Smooth muscle cell (in vitro differentiated cells): ENCODE measurements at regions not wholly inside any gene's neighbourhood (a gene's known extent, or its start where the extent isn't known, plus 50 kb on each side); places are given as distances from the start of the nearest gene placed in this dataset.

Experiments used
- DNase-seq: peaks from one replicate; lab custom pipeline; 2025; ENCODE audit not compliant: unreplicated experiment; lab: John Stamatoyannopoulos, UW
- H2AFZ ChIP-seq: fragments of 200-600 bp; sonication (generic); 2 replicates; pipeline ENCODE4 v1.6.0; 2016; ENCODE audit warnings: antibody characterized with exemption, low read depth, mild to moderate bottlenecking
- H3F3A ChIP-seq: fragments of 200-600 bp; sonication (generic); 2 replicates; pipeline ENCODE4 v1.6.0; 2017; ENCODE audit warnings: antibody characterized with exemption, low read depth
- H3K27ac ChIP-seq: fragments of 200-600 bp; sonication (generic); 2 replicates; pipeline ENCODE4 v1.5.1; 2016; ENCODE audit warnings: low read depth, mild to moderate bottlenecking
- H3K27me3 ChIP-seq: fragments of 200-600 bp; sonication (generic); 2 replicates; pipeline ENCODE4 v1.6.1; 2016; ENCODE audit warnings: low read depth, mild to moderate bottlenecking
- H3K36me3 ChIP-seq: fragments of 200-600 bp; sonication (generic); 2 replicates; pipeline ENCODE4 v1.5.1; 2016; ENCODE audit warnings: low read depth
- H3K4me1 ChIP-seq: fragments of 200-600 bp; sonication (generic); 2 replicates; pipeline ENCODE4 v1.5.1; 2016; ENCODE audit warnings: low read depth
- H3K4me2 ChIP-seq: fragments of 200-600 bp; sonication (generic); 2 replicates; pipeline ENCODE4 v1.6.0; 2016; ENCODE audit warnings: mild to moderate bottlenecking
- H3K4me3 ChIP-seq: fragments of 200-600 bp; sonication (generic); 2 replicates; pipeline ENCODE4 v1.5.1; 2016; ENCODE audit warnings: mild to moderate bottlenecking
- H3K79me2 ChIP-seq: fragments of 200-600 bp; sonication (generic); 2 replicates; pipeline ENCODE4 v1.6.0; 2016; ENCODE audit warnings: low read depth, mild to moderate bottlenecking
- H3K9ac ChIP-seq: fragments of 200-600 bp; sonication (generic); 2 replicates; pipeline ENCODE4 v1.6.0; 2016; ENCODE audit warnings: low read depth
- H3K9me3 ChIP-seq: fragments of 200-600 bp; sonication (generic); replicated peaks from 2 replicates; pipeline ENCODE4 v1.5.1; 2016; ENCODE audit warnings: low read depth
- H4K20me1 ChIP-seq: fragments of 200-600 bp; sonication (generic); 2 replicates; pipeline ENCODE4 v1.6.0; 2016; ENCODE audit warnings: low read depth
- CTCF ChIP-seq: fragments of 200-600 bp; sonication (generic); IDR thresholded peaks from 2 replicates; pipeline ENCODE4 v1.5.1; 2017; ENCODE audit warnings: borderline replicate concordance, mild to moderate bottlenecking, antibody characterized with exemption; ENCODE audit not compliant: insufficient read depth, poor library complexity, severe bottlenecking
- WGBS: methylation state at CpG from one replicate; pipeline ENCODE4 v1.1.7; 2016; ENCODE audit warnings: low lambda C conversion rate; 5-methylcytosine and 5-hydroxymethylcytosine counted together

GRCh38 chr3:62990704-62991413, 115.6 kb upstream of the CADPS start:
- no peak overlapping the region for H3K27ac ChIP-seq
- no peak for TF ChIP-seq CTCF
- H4K20me1 ChIP-seq, result no peaks in the 10 kb centered on the region
- WGBS, result 85% methylated on average over 4 of the region's 4 CpGs
- H3F3A ChIP-seq, result no peaks in the 10 kb centered on the region
- no peak overlapping the region for H3K9ac ChIP-seq
- peaks cover 13% of the 10 kb centered on the region for H3K4me1 ChIP-seq
- no peak overlapping the region for H2AFZ ChIP-seq
- H3K36me3 ChIP-seq, result no peaks in the 10 kb centered on the region
- H3K27me3 ChIP-seq, result no peaks in the 10 kb centered on the region
- no peak for DNase-seq
- no peaks in the 10 kb centered on the region for H3K79me2 ChIP-seq
- H3K4me3 ChIP-seq, result no peak overlapping the region
- no peak overlapping the region for H3K4me2 ChIP-seq
- no peaks in the 10 kb centered on the region for H3K9me3 ChIP-seq

DNA sequence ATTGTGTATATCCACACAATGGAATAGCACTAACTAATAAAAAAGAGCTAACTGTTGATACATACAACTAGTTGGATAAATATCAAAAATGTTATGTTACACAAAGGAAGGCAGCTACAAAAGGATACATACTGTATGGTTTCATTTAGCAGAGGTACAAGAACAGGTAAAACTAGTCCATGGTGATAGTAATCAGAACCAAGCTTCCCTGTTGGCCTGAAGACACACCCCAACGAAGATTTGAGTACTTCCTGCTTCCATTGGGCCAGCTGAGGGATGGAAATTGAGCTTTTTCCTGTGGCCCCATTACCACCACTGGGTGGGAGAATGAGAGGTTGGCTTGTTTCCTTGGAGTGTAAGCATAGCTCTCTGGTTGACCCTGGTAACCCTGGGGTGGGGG, 117.3 kb upstream of the CADPS start:
- Histone ChIP-seq H3K9me3 (no peaks in the 10 kb centered on the region), H3K4me1 (peaks cover 13% of the 10 kb centered on the region), H3K4me2 (no peak overlapping the region), H3K9ac (no peak overlapping the region), H3K27me3 (no peaks in the 10 kb centered on the region), H4K20me1 (no peaks in the 10 kb centered on the region), H3K27ac (no peak overlapping the region), H3K79me2 (no peaks in the 10 kb centered on the region), H3K4me3 (no peak overlapping the region), H3F3A (no peaks in the 10 kb centered on the region), H2AFZ (no peak overlapping the region), H3K36me3 (no peaks in the 10 kb centered on the region)
- 82% methylated on average over 1 of the region's 1 CpG for WGBS
- TF ChIP-seq CTCF, result no peak
- no peak for DNase-seq

GRCh38 chr3:62995119-62995518, 119.9 kb upstream of the CADPS start:
- H3K4me3 ChIP-seq, result no peak overlapping the region
- H3K4me2 ChIP-seq, result no peak overlapping the region
- H3K36me3 ChIP-seq, result no peaks in the 10 kb centered on the region
- WGBS, result 65% methylated on average over 3 of the region's 3 CpGs
- no peaks in the 10 kb centered on the region for H3K27me3 ChIP-seq
- DNase-seq, result no peak
- no peak overlapping the region for H2AFZ ChIP-seq
- peaks cover 13% of the 10 kb centered on the region for H3K4me1 ChIP-seq
- no peak for TF ChIP-seq CTCF
- no peaks in the 10 kb centered on the region for H3K79me2 ChIP-seq
- H3K9me3 ChIP-seq, result no peaks in the 10 kb centered on the region
- no peaks in the 10 kb centered on the region for H4K20me1 ChIP-seq
- H3K27ac ChIP-seq, result no peak overlapping the region
- H3F3A ChIP-seq, result no peaks in the 10 kb centered on the region
- H3K9ac ChIP-seq, result no peak overlapping the region

DNA sequence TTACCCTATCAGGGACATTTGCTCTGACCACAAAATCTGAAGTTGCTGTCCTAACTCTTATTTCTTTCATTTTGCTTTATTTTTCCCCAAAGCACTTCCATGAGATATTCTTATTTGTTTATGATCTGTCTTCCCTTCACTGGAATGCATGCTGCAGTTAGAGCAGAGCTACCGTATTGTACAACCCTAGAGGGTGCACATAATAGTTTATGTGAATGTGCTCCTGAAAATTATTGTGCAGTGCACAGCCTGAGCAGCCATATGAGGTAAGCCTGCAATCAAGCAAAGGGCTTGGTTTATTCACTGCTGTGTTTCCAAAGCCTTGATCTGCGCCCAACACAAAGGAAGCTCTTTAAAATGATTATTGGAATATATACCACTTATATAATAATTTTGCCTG, 120.3 kb upstream of the CADPS start:
- Histone ChIP-seq H3K9ac (no peak overlapping the region), H3K36me3 (no peaks in the 10 kb centered on the region), H3F3A (no peaks in the 10 kb centered on the region), H4K20me1 (no peaks in the 10 kb centered on the region), H3K4me3 (no peak overlapping the region), H3K27ac (no peak overlapping the region), H3K9me3 (no peaks in the 10 kb centered on the region), H2AFZ (no peak overlapping the region), H3K4me1 (peaks cover 13% of the 10 kb centered on the region), H3K27me3 (no peaks in the 10 kb centered on the region), H3K79me2 (no peaks in the 10 kb centered on the region), H3K4me2 (no peak overlapping the region)
- TF ChIP-seq CTCF, result no peak
- 88% methylated on average over 2 of the region's 2 CpGs for WGBS
- DNase-seq, result no peak
